GM21360 (cell line): ENCODE measurements at regions not wholly inside any gene's neighbourhood (a gene's known extent, or its start where the extent isn't known, plus 50 kb on each side); places are given as distances from the start of the nearest gene placed in this dataset.

Experiments used
- ATAC-seq: cut with Tn5 transposase; IDR thresholded peaks from one replicate; pipeline ENCODE4 v1.9.1; 2021; ENCODE audit warnings: mild to moderate bottlenecking, moderate library complexity; ENCODE audit not compliant: unreplicated experiment

DNA sequence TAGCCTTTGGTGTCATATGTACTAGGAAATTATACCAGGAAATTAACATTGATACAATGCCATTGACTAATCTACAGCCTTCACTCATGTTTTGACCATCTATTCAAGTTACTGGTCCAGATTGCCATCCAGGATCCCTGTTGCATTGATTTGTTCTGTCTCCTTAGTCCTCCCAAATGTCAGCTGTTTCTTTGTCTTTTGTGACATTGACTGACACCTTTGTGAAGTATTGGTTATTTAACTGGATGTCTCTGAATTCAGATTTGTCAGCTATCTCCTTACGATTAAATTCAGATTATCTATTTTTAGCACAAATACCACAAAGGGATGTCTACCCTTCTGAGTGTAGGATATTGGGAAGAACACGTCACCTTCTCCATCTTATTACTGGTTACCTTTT, 73.7 kb upstream of the CTNND2 start:
- no peak for ATAC-seq

GRCh38 chr5:11973469-11973868, 69.2 kb upstream of the CTNND2 start:
- ATAC-seq = no peak

- no peak for ATAC-seq
Measured at GRCh38 chr5:11963227-11963626, 59.0 kb upstream of the CTNND2 start.

- no peak for ATAC-seq
Measured at GRCh38 chr5:11962122-11962521, 57.9 kb upstream of the CTNND2 start.

GRCh38 chr5:11958321-11958720, 54.1 kb upstream of the CTNND2 start:
- ATAC-seq = no peak

DNA sequence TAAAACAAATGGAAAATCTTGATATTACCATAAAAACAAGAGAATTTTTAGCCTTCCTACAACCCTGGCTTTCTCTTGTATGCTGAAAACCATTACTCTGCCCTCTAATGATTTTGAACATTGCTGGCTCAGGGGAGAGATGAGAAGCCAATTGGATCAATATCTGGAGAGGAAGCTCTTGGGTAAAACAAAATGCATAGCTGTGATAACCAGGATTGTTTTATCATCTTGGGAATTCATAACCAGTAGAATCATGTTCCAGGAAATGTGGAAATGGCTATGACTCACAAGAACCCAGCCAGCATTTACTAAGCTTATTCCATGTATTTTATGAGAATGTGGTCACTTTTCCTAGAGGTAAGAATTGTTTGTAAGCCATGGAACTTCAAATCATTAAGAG, 51.1 kb upstream of the CTNND2 start:
- no peak for ATAC-seq
